ENCODE measurements at regions not wholly inside any gene's neighbourhood (a gene's known extent, or its start where the extent isn't known, plus 50 kb on each side); places are given as distances from the start of the nearest gene placed in this dataset.

GRCh38 chr3:144032531-144033239, 61.1 kb downstream of the DIPK2A start:
- no peak overlapping the region for H3K4me3 ChIP-seq

More at GRCh38 chr3:144032531-144033239, 61.1 kb downstream of the DIPK2A start:
- Histone ChIP-seq H3K4me2 (no peak overlapping the region), H2AFZ (no peak overlapping the region), H4K20me1 (replicated peaks; ENCODE audit: insufficient read depth) (no peaks in the 10 kb centered on the region), H3K4me1 (ENCODE audit: insufficient read depth) (no peaks in the 10 kb centered on the region), H3K79me2 (replicated peaks; ENCODE audit: insufficient read depth) (no peaks in the 10 kb centered on the region), H3K27me3 (ENCODE audit: insufficient read depth) (no peaks in the 10 kb centered on the region), H3K9me2 (ENCODE audit: insufficient read depth) (no peaks in the 10 kb centered on the region), H3F3A (replicated peaks; ENCODE audit: low read depth) (no peaks in the 10 kb centered on the region), H3K36me3 (ENCODE audit: insufficient read depth) (no peaks in the 10 kb centered on the region), H3K27ac (ENCODE audit: low read depth) (no peak overlapping the region)
- H3K9me3 Mint-ChIP-seq, result no peaks in the 10 kb centered on the region
- no peak overlapping the region for H3K27ac Mint-ChIP-seq
- ATAC-seq (no peak), DNase-seq (ENCODE audit: low spot score) (no peak)
- TF ChIP-seq ZNF114 (CRISPR knock-in tag; IDR thresholded peaks at IDR 0.05) (no peak), ZNF462 (CRISPR knock-in tag; IDR thresholded peaks at IDR 0.05) (no peak), CREB1 (CRISPR knock-in tag; IDR thresholded peaks at IDR 0.05; ENCODE audit: low read depth) (no peak), POLR2AphosphoS5 (IDR thresholded peaks at IDR 0.05; ENCODE audit: low read depth) (no peak), NANOG (IDR thresholded peaks at IDR 0.05; ENCODE audit: borderline replicate concordance) (no peak), ZNF331 (CRISPR knock-in tag; IDR thresholded peaks at IDR 0.05; ENCODE audit: low read depth) (no peak), EZH2phosphoT487 (IDR thresholded peaks at IDR 0.05; ENCODE audit: unreplicated experiment) (no peak), EZH2 (IDR thresholded peaks at IDR 0.05; ENCODE audit: low read depth, unreplicated experiment) (no peak), CTCF (conservative IDR thresholded peaks at IDR 0.05; ENCODE audit: low read depth in 2 of 2) (no peak), REST (IDR thresholded peaks at IDR 0.05; ENCODE audit: unreplicated experiment) (no peak), JUNB (IDR thresholded peaks at IDR 0.05; ENCODE audit: unreplicated experiment) (no peak)
- no peak overlapping the region for H3K4me3 Mint-ChIP-seq
- H3K36me3 Mint-ChIP-seq (ENCODE audit: low read depth), result no peaks in the 10 kb centered on the region
- H3K27me3 Mint-ChIP-seq (ENCODE audit: insufficient read depth, low read depth, poor library complexity), result no peaks in the 10 kb centered on the region
- H3K4me1 Mint-ChIP-seq, result peaks cover 12% of the 10 kb centered on the region
